ENCODE measurements at regions not wholly inside any gene's neighbourhood (a gene's known extent, or its start where the extent isn't known, plus 50 kb on each side); places are given as distances from the start of the nearest gene placed in this dataset.

DNA sequence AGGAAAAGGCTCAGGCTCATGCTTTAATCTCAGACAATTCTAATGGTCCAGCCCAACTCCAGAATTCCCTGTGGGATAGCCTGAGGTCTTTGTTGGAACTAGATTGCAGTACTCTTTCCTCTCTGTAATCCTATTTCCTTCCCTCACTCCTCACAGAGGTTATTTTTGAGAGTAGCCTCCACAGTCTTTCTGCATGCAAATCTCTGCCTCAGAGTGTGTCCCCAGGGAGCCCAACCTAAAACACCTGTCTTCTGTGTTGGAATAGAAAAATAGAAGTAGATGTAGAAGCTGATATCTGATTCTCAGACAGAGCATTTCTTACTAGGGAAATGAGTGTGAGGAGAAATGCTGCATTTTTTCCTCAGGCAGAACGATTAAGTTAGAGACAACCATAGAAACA is 915.5 kb upstream of the EPHA5 start:
- TF ChIP-seq BHLHE40 (IDR thresholded peaks at IDR 0.05; ENCODE audit: borderline replicate concordance): no peak
- no peak for TF ChIP-seq SP1 (IDR thresholded peaks at IDR 0.05)
- TF ChIP-seq, protein P1, sequence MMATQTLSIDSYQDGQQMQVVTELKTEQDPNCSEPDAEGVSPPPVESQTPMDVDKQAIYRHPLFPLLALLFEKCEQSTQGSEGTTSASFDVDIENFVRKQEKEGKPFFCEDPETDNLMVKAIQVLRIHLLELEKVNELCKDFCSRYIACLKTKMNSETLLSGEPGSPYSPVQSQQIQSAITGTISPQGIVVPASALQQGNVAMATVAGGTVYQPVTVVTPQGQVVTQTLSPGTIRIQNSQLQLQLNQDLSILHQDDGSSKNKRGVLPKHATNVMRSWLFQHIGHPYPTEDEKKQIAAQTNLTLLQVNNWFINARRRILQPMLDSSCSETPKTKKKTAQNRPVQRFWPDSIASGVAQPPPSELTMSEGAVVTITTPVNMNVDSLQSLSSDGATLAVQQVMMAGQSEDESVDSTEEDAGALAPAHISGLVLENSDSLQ (IDR thresholded peaks at IDR 0.05): no peak
- no peak for TF ChIP-seq SUZ12 (IDR thresholded peaks at IDR 0.05)
- TF ChIP-seq LEF1 (IDR thresholded peaks at IDR 0.05; ENCODE audit: borderline replicate concordance): no peak
- TF ChIP-seq FOXM1 (IDR thresholded peaks at IDR 0.05; ENCODE audit: borderline replicate concordance): no peak
- TF ChIP-seq FOXK2 (IDR thresholded peaks at IDR 0.05): no peak
- no peak for TF ChIP-seq NFRKB (IDR thresholded peaks at IDR 0.05)
- no peak for TF ChIP-seq ELF4 (IDR thresholded peaks at IDR 0.05)
- no peak for TF ChIP-seq FOXA1 (IDR thresholded peaks at IDR 0.05)
- no peak for TF ChIP-seq ZNF384 (IDR thresholded peaks at IDR 0.05)
- TF ChIP-seq TARDBP (IDR thresholded peaks at IDR 0.05): no peak
- no peak for TF ChIP-seq L3MBTL2 (conservative IDR thresholded peaks at IDR 0.05)
- TF ChIP-seq HDGF (IDR thresholded peaks at IDR 0.05; ENCODE audit: borderline replicate concordance): no peak
